DMS153 (cell line): ENCODE measurements at regions not wholly inside any gene's neighbourhood (a gene's known extent, or its start where the extent isn't known, plus 50 kb on each side); places are given as distances from the start of the nearest gene placed in this dataset.

Source experiments
- DNase-seq: peaks from one replicate; lab custom pipeline; 2025; lab: John Stamatoyannopoulos, UW

GRCh38 chr5:130251931-130252330 lies 347.7 kb downstream of the CHSY3 start:
- DNase-seq = no peak

GRCh38 chr5:130243641-130244040 lies 339.4 kb downstream of the CHSY3 start:
- no peak for DNase-seq

- no peak for DNase-seq
These were observed 333.5 kb downstream of the CHSY3 start for GRCh38 chr5:130237721-130238120.
